22Rv1 (cell line): ENCODE measurements at regions not wholly inside any gene's neighbourhood (a gene's known extent, or its start where the extent isn't known, plus 50 kb on each side); places are given as distances from the start of the nearest gene placed in this dataset.

ENCODE experiments used
- H3K27ac ChIP-seq: fragments of 450-650 bp; 2 replicates; pipeline ENCODE4 v1.5.1; 2017
- ZFX ChIP-seq: fragments of 450-650 bp; IDR thresholded peaks from 2 replicates; pipeline ENCODE4 v1.6.1; 2017; ENCODE audit warnings: antibody characterized with exemption, borderline replicate concordance
- TF ChIP-seq, protein P1 (sequence below): fragments of 450-650 bp; IDR thresholded peaks from 2 replicates; pipeline ENCODE4 v1.5.1; 2017; ENCODE audit warnings: mild to moderate bottlenecking

DNA sequence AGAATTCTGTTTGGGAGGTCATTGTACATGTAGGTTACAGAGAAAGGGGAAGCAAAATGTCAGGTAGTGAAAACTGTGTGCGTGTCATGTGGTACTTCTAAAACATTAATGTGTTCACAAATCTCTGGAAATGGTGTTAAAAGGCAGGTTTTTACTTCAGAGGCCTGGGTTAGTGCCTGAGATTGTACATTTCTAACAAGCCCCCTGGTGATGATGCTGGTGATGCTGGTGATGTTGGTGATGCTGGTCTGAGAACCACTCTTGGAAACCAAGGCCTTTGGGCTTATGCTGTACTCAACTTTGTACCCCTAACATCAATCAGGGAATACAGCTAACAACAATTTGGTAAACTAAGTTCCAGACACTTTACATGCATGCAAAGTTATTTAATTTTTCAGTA is 187.1 kb downstream of the SCG2 start:
- TF ChIP-seq, protein P1, sequence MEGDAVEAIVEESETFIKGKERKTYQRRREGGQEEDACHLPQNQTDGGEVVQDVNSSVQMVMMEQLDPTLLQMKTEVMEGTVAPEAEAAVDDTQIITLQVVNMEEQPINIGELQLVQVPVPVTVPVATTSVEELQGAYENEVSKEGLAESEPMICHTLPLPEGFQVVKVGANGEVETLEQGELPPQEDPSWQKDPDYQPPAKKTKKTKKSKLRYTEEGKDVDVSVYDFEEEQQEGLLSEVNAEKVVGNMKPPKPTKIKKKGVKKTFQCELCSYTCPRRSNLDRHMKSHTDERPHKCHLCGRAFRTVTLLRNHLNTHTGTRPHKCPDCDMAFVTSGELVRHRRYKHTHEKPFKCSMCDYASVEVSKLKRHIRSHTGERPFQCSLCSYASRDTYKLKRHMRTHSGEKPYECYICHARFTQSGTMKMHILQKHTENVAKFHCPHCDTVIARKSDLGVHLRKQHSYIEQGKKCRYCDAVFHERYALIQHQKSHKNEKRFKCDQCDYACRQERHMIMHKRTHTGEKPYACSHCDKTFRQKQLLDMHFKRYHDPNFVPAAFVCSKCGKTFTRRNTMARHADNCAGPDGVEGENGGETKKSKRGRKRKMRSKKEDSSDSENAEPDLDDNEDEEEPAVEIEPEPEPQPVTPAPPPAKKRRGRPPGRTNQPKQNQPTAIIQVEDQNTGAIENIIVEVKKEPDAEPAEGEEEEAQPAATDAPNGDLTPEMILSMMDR: no peak
- TF ChIP-seq ZFX: no peak
- no peak overlapping the region for H3K27ac ChIP-seq

DNA sequence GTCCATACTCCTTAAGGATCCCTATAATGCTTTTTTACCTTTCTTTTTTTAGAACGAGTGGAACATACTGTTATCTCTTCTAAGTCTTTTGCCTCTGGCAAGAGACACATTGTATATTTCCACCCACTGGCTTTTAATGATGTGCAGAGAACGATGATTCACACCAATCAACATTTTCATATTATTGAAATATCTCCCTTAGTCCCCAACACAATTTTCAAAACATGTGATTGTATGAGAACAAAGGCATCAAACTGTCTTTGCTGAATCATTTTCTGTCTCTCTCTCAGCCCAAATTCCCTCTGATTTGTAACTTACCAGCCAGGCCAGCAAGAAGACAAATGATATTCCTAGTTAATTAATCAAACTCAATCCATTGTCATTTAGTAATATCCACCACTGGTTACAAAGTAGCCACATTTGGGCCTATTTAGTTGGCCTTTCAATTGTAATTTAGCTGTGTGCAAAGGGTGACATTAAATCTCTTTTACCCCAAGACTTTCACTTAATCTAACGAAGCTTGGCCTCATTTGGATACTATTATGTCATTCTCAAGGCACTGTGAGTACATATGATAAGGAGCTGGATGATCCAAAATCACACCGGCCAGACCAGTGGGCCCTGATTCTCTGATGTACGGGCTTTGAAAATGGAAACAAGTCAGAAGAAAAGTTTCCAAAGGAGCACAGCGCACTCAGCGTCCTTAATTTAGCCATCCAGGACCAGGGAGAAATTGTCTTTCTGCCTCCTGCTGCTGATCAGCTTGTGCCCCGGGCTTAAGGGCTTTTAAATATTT is 185.1 kb downstream of the SCG2 start:
- TF ChIP-seq, protein P1: no peak
- H3K27ac ChIP-seq: no peak overlapping the region

DNA sequence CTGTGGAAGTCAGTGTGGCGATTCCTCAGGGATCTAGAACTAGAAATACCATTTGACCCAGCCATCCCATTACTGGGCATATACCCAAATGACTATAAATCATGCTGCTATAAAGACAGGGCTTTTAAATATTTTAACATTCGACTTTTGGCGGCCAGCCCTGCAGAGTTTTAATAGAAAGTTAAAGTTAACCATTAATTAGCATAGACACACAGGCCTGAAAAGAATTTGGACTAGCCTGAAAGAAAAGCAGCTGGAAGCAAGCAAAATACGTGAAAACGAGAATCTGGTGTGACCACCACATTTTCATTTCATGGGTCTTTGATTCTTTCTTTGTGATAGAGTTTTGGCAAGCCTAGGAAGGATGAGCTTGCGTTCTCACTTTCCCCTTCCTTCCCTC is 184.0 kb downstream of the SCG2 start:
- TF ChIP-seq, protein P1: no peak
- no peak for TF ChIP-seq ZFX
- peak overlapping the region; percentile 33; the same call in 1 of the 2 replicates for H3K27ac ChIP-seq

DNA sequence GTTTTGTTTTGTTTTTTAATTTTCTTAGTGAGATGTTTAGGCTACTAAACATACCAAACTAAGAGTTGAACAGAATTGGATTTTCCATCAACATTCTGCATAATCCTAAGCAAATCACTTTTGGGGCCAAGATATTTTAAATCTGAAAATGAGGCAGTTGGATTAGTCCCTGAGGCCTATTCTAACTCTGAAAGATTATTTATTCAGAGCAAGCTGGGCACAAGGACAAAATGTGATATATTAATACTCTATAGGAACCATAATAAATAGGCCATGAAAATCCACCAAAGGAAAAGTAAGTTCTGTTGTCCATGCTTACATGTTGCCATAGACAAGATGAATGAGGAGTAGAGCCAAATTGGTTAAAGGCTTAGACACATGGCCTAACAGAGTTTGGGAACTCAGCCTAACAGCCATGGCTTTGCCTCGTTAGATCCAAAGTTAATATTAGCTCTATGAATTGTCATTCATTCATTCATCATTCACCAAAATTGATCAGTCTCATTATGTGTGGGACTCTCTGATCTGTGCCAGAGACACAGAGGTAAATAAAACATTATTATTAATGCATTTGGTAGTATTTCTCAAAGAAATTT is 183.5 kb downstream of the SCG2 start:
- TF ChIP-seq, protein P1: no peak
- H3K27ac ChIP-seq: peak overlapping the region; percentile 33; the same call in 1 of the 2 replicates

DNA sequence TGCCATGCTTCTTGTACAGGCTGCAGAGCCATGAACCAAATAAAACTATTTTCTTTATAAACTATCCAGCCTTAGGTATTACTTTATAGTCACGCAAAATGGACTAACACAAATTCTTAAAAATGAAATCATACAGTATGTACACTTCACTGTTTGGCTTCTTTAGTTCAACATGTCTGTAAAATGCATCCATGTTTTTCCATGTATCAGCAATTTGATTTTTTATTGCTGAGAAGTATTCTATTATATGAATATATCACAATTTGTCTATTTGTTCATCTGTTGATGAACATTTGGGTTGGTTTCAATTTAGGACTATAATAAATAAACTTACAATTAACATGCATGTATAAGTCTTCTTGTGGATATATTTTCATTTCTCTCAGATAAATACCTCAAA is 182.1 kb downstream of the SCG2 start:
- H3K27ac ChIP-seq: no peak overlapping the region
- TF ChIP-seq ZFX: no peak
- TF ChIP-seq, protein P1: no peak

DNA sequence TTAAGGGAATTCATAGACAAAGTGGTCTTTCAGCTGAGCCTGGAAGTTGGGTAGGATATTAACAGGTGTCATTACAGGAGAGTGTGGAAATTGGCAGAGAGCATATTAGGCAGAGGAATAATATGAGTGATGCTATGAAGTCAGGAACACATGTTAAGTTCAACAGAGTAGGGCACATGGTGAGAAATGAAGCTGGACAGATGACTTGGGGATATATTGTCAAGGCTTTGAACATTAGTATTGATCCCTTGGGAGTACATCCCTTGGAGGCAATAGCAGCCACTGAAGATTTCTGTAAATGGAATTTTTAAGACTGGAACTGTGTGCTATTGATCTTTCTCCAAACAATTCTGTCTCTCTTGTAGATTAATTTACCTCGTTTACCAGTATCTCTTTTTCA is 170.7 kb downstream of the SCG2 start:
- TF ChIP-seq, protein P1: no peak
- no peak for TF ChIP-seq ZFX
- H3K27ac ChIP-seq: no peak overlapping the region

DNA sequence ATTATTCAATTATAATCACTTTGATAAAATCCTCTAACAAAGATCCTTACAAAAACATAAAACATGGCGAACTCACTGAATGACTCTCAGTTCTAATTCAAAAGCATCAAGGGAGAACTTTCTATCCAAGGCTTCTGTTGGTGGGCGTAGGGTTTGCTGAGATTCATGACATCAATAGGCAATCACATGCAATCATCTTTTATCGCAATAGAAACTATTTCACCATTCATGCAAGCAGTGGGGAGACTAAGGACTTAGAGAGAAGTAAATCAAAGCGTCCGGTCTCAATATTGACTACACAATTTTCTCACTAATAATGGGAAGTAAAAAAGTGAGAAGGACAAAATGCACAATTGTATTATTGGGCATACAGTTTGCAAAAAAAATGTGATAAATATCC is 168.7 kb downstream of the SCG2 start:
- TF ChIP-seq ZFX: no peak
- TF ChIP-seq, protein P1: no peak
- no peak overlapping the region for H3K27ac ChIP-seq
